HepG2 (cell line): ENCODE measurements at regions not wholly inside any gene's neighbourhood (a gene's known extent, or its start where the extent isn't known, plus 50 kb on each side); places are given as distances from the start of the nearest gene placed in this dataset.

Experiments
- ETV6 ChIP-seq: sonication (generic); formaldehyde crosslinking; conservative IDR thresholded peaks from 2 replicates; pipeline ENCODE4 v1.4.0; 2020; ENCODE audit warnings: missing genetic modification reagents
- FOXP1 ChIP-seq, 2 experiments: fragments of 450-650 bp in 1 of 2; IDR thresholded peaks; 2 replicates each; pipeline ENCODE4 v1.6.1; 2017 to 2018; ENCODE audit warnings: antibody characterized with exemption in 1 of 2
- MNT ChIP-seq: fragments of 450-650 bp; IDR thresholded peaks from 2 replicates; pipeline ENCODE4 v1.6.1; 2016
- MXD4 ChIP-seq: IDR thresholded peaks from 2 replicates; pipeline ENCODE4 v1.6.1; 2016; ENCODE audit warnings: mild to moderate bottlenecking, missing biosample characterization, missing genetic modification reagents
- NCOR1 ChIP-seq: fragments of 200-600 bp; sonication (generic); IDR thresholded peaks from 2 replicates; pipeline ENCODE4 v1.7.0; 2017; ENCODE audit warnings: antibody characterized with exemption, low read length, borderline replicate concordance
- PPARG ChIP-seq: conservative IDR thresholded peaks from 2 replicates; pipeline ENCODE4 v1.6.1; 2016; ENCODE audit warnings: missing biosample characterization, missing genetic modification reagents
- RARA ChIP-seq: IDR thresholded peaks from 2 replicates; pipeline ENCODE4 v1.6.1; 2016; ENCODE audit warnings: missing genetic modification reagents, missing compliant biosample characterization
- RFXAP ChIP-seq: sonication (generic); formaldehyde crosslinking; IDR thresholded peaks from 2 replicates; pipeline ENCODE4 v1.4.0; 2020; ENCODE audit warnings: missing genetic modification reagents, borderline replicate concordance
- SKIL ChIP-seq: sonication (generic); formaldehyde crosslinking; IDR thresholded peaks from 2 replicates; pipeline ENCODE4 v1.8.0; 2022; ENCODE audit warnings: missing genetic modification reagents, mild to moderate bottlenecking, moderate library complexity, borderline replicate concordance
- THAP11 ChIP-seq: IDR thresholded peaks from 2 replicates; pipeline ENCODE4 v1.6.1; 2016; ENCODE audit warnings: missing biosample characterization, missing genetic modification reagents
- ZFP90 ChIP-seq: sonication (generic); formaldehyde crosslinking; IDR thresholded peaks from 2 replicates; pipeline ENCODE4 v1.8.0; 2022; ENCODE audit warnings: missing genetic modification reagents, mild to moderate bottlenecking, inconsistent platforms, borderline replicate concordance
- ZMYM4 ChIP-seq: sonication (generic); formaldehyde crosslinking; IDR thresholded peaks from 2 replicates; pipeline ENCODE4 v1.8.1; 2023; ENCODE audit warnings: mild to moderate bottlenecking, missing genetic modification reagents
- ZNF12 ChIP-seq: sonication (generic); formaldehyde crosslinking; IDR thresholded peaks from 2 replicates; pipeline ENCODE4 v1.5.0; 2020; ENCODE audit warnings: missing genetic modification reagents
- ZNF232 ChIP-seq: sonication (generic); formaldehyde crosslinking; IDR thresholded peaks from 2 replicates; pipeline ENCODE4 v1.4.0; 2020; ENCODE audit warnings: missing genetic modification reagents, borderline replicate concordance
- ZNF484 ChIP-seq: sonication (generic); formaldehyde crosslinking; IDR thresholded peaks from 2 replicates; pipeline ENCODE4 v1.5.1; 2020; ENCODE audit warnings: mild to moderate bottlenecking, low read depth, missing genetic modification reagents, borderline replicate concordance
- ZNF546 ChIP-seq: sonication (generic); formaldehyde crosslinking; conservative IDR thresholded peaks from 2 replicates; pipeline ENCODE4 v1.8.1; 2023; ENCODE audit warnings: mild to moderate bottlenecking, missing genetic modification reagents
- TF ChIP-seq, protein P1 (sequence below): sonication (generic); formaldehyde crosslinking; IDR thresholded peaks from 2 replicates; pipeline ENCODE4 v1.5.1; 2020; ENCODE audit warnings: mild to moderate bottlenecking, missing genetic modification reagents
- TF ChIP-seq, protein P2 (sequence below): sonication (generic); formaldehyde crosslinking; IDR thresholded peaks from 2 replicates; pipeline ENCODE4 v1.4.0; 2020; ENCODE audit warnings: missing genetic modification reagents, mild to moderate bottlenecking, borderline replicate concordance
- TF ChIP-seq, protein P3 (sequence below): IDR thresholded peaks from 2 replicates; pipeline ENCODE4 v1.6.1; 2016

GRCh38 chr16:14346278-14347142 is 275.4 kb downstream of the MRTFB start (continued):
- TF ChIP-seq SKIL (CRISPR knock-in tag) (no peak), ZNF12 (CRISPR knock-in tag) (0 out of 2 replicates have a peak, but pooled peaks have one; percentile 35), RFXAP (CRISPR knock-in tag) (0 out of 2 replicates have a peak, but pooled peaks have one; percentile 11), MXD4 (CRISPR knock-in tag) (no peak), ETV6 (CRISPR knock-in tag) (no peak), FOXP1 (IDR thresholded peaks at IDR 0.05) (no peak), FOXP1 (CRISPR knock-in tag; IDR thresholded peaks at IDR 0.05) (peak; percentile 55; the same call in 1 of the 2 replicates), PPARG (CRISPR knock-in tag) (0 out of 2 replicates have a peak, but pooled peaks have one; percentile 73), ZFP90 (CRISPR knock-in tag) (0 out of 2 replicates have a peak, but pooled peaks have one; percentile 41), MNT (no peak), ZNF546 (CRISPR knock-in tag) (no peak), NCOR1 (0 out of 2 replicates have a peak, but pooled peaks have one; percentile 33), ZNF484 (CRISPR knock-in tag) (no peak), ZNF232 (0 out of 2 replicates have a peak, but pooled peaks have one; percentile 23), RARA (CRISPR knock-in tag) (peak; percentile 74), THAP11 (CRISPR knock-in tag) (no peak), ZMYM4 (CRISPR knock-in tag) (peak; percentile 17; the same call in 1 of the 2 replicates)
- TF ChIP-seq, protein P1, sequence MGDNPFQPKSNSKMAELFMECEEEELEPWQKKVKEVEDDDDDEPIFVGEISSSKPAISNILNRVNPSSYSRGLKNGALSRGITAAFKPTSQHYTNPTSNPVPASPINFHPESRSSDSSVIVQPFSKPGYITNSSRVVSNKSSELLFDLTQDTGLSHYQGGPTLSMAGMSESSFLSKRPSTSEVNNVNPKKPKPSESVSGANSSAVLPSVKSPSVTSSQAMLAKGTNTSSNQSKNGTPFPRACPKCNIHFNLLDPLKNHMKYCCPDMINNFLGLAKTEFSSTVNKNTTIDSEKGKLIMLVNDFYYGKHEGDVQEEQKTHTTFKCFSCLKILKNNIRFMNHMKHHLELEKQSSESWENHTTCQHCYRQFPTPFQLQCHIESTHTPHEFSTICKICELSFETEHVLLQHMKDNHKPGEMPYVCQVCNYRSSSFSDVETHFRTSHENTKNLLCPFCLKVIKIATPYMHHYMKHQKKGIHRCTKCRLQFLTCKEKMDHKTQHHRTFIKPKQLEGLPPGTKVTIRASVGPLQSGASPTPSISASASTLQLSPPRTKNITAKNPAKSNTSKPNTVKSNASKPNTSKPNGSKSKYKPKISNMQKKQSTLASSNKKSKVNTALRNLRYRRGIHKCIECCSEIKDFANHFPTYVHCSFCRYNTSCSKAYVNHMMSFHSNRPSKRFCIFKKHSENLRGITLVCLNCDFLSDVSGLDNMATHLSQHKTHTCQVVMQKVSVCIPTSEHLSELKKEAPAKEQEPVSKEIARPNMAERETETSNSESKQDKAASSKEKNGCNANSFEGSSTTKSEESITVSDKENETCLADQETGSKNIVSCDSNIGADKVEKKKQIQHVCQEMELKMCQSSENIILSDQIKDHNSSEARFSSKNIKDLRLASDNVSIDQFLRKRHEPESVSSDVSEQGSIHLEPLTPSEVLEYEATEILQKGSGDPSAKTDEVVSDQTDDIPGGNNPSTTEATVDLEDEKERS (CRISPR knock-in tag) = peak; percentile 54; the same call in 1 of the 2 replicates
- TF ChIP-seq, protein P2, sequence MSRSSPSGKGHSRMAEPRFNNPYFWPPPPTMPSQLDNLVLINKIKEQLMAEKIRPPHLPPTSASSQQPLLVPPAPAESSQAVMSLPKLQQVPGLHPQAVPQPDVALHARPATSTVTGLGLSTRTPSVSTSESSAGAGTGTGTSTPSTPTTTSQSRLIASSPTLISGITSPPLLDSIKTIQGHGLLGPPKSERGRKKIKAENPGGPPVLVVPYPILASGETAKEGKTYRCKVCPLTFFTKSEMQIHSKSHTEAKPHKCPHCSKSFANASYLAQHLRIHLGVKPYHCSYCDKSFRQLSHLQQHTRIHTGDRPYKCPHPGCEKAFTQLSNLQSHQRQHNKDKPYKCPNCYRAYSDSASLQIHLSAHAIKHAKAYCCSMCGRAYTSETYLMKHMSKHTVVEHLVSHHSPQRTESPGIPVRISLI (CRISPR knock-in tag) = peak; percentile 58; the same call in 1 of the 2 replicates
- TF ChIP-seq, protein P3, sequence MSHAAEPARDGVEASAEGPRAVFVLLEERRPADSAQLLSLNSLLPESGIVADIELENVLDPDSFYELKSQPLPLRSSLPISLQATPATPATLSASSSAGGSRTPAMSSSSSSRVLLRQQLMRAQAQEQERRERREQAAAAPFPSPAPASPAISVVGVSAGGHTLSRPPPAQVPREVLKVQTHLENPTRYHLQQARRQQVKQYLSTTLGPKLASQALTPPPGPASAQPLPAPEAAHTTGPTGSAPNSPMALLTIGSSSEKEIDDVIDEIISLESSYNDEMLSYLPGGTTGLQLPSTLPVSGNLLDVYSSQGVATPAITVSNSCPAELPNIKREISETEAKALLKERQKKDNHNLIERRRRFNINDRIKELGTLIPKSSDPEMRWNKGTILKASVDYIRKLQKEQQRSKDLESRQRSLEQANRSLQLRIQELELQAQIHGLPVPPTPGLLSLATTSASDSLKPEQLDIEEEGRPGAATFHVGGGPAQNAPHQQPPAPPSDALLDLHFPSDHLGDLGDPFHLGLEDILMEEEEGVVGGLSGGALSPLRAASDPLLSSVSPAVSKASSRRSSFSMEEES (CRISPR knock-in tag) = 0 out of 2 replicates have a peak, but pooled peaks have one; percentile 3
